NCI-H2107 treated with DMSO at 0.1 percent for 48 hours (cell line): ENCODE measurements at regions not wholly inside any gene's neighbourhood (a gene's known extent, or its start where the extent isn't known, plus 50 kb on each side); places are given as distances from the start of the nearest gene placed in this dataset.
A peak's percentile ranks its signal among the peaks of the same experiment; 100 is the strongest.

ENCODE experiments used
- DNase-seq: peaks from one replicate; lab custom pipeline; 2025; ENCODE audit not compliant: unreplicated experiment; lab: John Stamatoyannopoulos, UW

DNA sequence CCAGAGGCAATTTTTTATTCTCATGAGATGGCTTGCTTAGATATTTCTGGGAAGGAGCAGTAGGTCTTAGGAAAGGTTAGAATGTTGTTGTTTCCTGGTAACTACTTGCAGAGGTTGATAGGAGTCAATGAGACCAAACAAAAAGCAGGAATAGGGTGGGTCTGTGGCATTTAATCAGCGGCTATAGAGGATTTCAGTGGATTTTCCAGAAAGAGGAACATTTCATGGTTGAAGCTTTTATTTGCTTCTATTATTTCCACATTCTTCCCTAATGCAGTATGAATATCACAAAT is 111.3 kb upstream of the PALMD start:
- DNase-seq: peak; percentile 36

DNA sequence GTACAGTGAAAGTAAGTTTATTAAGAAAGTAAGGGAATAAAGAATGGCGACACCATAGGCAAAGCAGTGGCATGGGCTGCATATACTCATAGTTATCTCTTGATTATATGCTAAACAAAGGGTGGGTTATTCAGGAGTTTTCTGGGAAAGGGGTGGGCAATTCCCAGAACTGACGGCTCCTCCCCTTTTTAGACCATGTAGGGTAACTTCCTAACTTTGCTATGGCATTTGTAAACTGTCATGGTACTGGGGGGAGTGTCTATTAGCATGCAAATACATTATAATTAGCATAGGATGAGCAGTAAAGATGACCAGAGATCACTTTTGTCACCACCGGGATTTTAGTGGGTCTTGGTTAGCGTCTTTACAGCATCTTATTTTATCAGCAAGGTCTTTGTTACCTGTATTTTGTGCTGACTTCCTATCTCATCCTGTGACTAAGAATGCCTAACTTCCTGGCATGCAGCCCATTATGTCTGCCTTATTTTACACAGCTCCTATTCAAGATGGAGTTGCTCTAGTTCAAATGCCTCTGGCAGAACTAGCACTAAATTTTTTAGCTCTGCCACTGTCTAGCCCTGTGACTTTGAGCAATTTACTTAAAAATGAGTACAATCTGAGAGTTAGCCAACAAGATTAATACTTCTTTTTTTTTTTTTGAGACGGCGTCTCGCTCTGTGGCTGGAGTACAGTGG is 110.3 kb upstream of the PALMD start:
- no peak for DNase-seq

DNA sequence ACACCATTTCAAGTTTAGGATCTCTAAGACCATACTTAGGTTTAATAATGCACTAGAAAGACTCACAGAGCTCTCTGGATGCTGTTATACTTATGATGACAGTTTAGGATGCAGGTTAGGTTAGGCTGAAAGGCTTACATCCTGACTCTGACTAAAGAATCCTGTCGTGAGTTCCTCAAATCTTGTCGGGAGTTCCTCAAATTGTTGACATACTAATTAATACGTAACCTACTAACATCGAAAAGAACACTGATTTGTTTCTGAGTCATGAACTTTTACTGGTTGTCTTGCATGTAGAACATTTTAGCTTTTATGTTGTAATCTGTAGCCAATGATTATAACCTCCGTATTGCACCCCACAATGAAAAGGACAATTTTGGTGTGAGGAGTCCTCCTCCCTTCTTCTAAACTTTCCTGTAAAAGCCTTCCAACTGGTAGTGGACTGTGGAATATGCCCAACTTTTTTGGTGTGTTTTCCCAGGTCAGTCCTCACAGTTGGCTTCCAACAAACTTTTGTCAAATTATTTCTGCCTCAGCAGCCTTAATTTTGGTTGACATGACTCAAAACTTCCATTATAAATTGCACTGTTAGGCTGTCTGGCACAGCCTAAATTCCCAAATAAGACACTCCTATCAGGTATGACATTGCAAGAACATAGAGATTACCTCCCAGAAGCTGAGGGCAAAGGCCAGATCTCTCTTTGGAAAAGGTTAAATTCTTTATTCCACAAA is 107.9 kb upstream of the PALMD start:
- DNase-seq: no peak

DNA sequence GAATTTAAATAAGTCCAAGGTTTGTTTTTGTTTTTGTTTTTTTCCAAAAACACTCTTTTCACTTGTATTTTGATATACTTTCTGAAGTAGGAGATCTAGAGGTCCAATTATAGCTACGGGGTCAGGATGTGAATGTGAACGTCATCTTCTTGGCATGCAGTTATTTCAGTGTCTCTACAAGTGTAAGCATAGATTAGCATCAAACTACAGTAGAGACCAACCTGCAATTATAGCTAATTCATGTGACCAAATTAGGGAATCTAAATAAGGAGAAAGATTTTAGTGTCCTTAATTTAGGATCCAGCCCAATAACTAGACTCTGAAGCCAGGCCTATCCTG is 107.3 kb upstream of the PALMD start:
- DNase-seq: no peak

DNA sequence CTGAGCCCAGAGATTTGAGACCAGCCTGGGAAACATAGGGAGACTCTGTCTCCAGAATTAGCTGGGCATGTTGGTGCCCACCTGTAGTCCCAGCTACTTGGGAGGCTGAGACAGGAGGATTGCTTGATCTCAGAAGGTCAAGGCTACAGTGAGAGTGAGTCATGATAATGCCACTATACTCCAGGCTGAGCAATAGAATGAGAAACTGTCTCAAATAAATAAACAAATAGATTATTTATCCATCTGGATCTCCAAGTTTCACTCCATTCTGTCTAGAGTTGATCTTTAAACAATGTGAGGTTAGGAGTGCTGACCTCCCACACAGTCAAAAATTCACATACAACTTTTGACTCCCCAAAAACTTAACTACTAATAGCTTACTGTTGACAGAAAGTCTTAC is 106.8 kb upstream of the PALMD start:
- no peak for DNase-seq

DNA sequence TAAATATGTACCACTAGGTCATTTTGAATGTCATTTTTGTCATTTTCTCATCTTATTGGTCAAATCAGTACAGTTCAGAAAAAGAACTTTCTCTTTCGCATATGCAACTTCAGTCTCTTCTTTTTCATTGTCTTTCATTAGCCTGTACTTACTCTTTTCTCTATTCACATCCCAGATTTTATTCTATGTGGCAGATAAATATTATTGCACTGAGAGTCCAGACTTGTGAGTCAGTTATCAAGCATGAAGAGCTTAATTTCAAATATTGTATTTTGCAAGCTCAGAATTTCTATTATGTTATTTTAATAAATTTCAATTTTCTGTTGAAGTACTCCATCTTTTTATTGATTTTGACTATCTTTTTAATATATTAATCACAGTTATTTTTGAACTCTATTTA is 105.2 kb upstream of the PALMD start:
- DNase-seq: no peak

DNA sequence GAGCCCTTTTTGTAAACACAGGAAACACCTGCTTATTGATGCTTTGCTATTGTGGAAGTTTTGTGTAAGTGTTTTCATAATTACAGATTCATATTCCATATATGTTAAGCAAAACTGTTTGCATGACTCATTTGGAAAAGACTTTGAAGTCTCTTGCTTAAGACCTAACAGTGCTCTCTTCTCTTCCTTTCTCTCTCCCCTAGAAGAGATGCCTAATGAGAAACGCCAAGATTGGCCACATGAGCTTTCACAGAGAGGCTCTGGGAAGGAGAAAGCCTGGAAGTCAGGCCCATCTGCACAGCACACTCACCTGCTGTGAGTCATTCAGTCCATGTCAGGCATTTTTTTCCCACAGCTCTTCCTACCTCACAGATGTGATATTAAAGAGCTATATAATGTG is 101.6 kb upstream of the PALMD start:
- peak; percentile 58 for DNase-seq

DNA sequence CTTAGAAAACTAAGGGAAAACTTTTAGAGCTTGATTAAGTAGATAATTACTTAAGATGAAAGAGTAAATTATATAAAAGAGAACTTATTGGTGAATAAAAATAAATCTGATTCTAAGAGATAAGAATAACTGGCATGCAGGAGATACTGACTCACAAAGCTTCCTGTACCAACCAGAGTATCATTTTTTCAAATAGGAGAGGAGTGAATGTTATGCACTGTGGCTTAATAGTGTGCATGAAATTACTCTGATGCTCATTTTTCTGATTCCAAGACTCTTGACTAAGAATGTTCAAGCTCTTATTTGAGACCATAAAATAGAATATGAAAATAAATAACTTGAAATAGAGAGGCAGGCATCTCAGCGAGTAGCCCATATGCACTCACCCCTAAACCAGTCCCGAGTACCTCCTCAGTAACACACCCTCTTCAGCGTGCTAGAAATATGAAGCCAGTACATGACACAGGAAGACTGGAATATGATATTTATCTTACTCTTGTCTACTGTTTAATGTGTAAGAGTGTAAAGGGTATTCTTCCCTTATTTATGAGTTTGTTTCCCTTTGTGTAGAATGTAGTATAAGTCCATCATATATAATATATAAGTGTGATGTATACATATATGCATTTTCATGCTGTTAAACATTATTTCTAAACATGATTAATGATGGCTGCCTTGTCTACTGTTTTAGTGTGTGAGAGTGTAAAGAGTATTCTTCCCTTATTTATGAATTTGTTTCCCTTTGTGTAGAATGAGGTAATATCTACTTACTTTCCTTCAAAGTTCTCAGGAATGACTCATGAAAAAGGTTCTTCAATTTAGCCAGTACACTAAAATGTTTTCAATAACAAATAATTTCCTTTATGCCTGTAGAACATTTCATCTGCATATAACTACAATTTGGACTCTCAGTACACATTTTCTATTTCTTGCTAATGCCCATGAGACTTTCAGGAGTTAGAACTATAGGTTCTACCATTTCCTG is 99.2 kb upstream of the PALMD start:
- peak; percentile 43 for DNase-seq

DNA sequence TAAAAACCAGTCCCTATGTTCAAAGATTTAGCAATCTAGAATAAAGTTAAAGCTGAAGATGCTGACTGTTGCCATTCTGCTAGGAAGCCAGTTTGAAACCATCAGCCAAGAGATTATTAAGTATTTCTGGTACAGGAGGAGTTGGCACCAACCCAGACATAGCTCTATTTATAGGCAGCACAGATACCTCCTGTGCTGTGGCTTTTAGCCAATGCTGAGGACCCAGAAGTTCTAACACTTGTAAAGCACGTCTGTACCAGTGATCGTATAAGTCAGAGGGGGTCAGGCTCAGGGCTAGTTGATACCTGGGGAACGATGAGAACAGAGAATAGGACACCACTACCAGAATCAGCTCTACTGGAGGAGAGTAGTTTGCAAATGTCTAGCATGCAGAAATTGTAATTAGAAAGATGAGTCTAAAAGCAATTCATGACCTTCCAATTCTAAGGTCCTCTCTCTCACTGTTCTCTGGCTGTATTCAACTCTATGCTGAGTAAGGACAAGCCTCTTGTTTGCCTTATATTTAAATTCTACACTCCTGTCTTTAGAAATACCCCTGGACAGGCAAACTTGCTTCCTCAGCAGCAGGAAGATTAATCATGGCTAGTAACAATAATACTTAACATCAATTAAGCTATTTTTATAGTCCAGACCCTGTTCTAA is 96.8 kb upstream of the PALMD start:
- peak; percentile 39 for DNase-seq

DNA sequence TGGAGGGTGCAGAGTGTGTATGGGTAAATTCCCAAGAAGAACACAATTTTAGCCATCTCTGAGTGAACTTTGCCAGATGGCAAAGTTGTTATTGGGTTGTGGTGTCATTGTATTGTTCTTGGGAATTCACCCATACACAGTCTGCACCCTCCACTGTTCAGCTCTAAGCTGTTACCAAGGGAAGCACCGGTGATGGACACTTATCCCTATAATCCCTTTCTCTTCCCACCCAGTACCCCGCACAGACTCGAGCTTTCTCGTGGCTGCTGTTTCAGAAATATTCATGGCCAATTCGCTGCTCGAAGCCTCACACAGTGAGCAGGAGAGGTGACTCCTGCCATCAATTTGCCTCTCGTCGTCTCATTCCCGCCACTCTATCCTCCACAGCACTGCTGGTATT is 95.7 kb upstream of the PALMD start:
- DNase-seq: no peak

DNA sequence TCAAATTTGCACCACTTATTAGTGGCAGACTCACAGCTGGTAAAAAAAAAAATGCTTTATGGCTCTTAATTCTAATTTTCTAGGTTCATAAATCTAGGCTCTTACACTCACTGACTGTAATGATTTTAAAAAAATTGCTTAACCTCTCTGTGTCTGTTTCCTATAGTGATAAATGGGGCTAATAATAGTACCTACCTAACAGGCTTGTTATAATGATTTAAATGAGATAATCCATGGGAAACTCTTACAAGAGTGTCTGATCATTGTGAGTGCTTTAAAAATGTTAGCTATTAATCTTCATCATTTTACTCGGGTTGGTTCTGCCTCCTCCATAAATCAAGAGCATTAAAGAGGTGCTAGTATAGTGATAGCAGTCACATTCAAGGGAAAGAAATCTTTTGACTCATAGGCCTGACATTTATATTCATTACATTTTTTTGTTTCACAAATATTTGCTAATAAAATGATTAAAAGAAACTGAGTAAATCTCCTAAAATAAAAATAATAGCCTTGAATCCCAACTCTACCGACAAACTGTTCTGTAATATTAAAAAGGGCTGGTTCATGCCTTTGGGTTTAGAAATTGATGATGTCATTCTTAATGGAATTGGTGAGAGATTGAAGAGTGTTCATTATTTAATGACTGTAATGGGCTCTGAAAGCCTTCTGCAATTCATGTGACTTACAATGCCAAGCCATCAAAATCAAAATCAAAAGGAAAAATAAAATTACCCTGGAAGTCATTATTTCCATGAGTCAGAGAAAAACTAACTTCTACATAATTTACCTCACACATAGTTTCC is 93.9 kb upstream of the PALMD start:
- no peak for DNase-seq

DNA sequence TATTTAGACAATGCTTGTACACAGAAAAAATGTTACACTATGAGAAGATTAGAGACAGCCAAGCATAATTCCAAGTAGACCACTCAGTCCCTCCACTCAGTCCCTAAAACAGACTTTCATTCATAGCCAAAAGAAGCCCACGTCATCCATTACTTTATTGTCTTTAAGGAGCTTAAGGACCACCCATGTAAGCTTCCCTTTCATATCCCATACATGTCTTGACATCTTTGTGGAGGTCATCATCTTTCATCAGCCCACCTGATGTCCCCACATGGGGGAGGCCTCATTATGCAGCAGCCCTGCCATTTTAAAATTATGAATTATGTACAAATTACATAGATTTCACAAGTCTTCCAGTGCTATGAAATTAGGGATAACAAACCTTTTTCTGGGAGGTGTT is 92.6 kb upstream of the PALMD start:
- DNase-seq: no peak

DNA sequence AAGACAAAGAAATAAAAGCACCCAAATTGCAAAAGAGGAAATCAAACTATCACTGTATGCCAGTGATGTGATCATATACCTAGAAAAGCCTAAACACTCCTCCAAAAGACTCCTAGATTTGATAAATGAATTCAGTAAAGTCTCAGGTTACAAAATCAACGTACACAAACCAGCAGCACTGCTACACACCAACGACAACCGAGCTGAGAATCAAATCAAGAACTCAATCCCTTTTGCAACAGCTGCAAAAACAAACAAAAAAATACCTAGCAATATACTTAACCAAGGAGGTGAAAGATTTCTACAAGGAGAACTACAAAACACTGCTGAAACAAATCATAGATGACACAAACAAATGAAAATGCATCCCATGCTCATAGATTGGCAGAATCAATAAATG is 92.1 kb upstream of the PALMD start:
- DNase-seq: peak; percentile 15

DNA sequence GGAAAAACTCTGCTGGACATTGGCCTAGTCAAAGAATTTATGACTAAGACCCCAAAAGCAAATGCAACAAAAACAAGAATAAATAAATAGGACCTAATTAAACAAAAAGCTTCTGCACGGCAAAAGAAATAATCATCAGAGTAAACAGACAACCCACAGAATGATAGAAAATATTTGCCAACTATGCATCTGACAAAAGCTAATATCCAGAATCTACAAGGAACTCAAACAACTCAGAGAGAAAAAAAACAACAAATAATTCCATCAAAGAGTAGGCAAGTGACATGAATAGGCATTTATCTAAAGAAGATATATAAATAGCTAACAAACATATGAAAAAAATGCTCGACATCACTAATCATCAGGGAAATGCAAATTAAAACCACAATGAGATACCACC is 91.2 kb upstream of the PALMD start:
- no peak for DNase-seq

DNA sequence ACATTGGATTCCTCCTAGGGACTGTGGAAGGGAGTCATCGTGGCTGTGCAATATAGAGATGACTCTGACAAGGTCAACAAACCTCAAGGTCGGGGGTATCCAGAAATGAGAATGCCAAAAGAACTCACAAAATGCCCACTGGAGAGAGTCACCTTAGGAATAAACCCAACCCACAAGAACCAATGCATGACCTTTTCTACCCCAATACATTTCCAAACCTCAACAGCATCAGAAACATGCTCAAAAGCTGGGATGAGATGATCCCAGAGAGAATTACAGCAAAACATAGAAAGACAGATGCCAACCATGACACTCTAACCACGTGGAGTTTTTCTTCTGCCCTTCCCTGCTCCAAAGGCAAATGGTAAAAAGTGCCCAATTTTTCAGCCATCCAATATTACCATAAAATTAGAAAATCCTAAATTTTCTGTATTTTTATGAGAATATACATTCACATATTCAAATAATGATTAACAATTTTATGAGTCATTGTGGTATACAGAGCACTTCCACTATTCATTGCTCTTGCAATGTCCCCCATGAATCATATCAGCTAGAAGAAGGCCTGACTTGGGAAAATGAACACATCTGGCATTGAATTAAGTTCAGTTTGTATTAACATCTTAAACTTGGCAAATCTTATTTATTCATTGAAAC is 88.2 kb upstream of the PALMD start:
- no peak for DNase-seq

DNA sequence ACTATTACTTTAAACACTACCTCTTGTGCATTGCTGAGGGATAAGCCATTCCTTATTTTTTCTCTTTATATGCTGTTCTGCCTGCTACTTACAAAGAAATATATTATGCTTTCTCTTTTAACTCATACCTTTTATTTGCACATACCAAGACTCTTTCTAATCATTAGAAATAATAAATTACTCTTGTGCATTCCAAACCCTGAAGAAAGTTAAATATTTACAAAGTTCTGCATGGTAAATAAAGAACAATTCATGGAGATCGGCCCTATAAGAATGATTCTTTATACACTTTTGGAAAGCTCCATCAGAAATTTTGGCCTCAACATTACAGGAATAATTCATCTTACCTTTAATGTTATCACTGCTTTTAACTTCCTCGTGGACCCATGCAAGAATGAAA is 86.7 kb upstream of the PALMD start:
- no peak for DNase-seq

DNA sequence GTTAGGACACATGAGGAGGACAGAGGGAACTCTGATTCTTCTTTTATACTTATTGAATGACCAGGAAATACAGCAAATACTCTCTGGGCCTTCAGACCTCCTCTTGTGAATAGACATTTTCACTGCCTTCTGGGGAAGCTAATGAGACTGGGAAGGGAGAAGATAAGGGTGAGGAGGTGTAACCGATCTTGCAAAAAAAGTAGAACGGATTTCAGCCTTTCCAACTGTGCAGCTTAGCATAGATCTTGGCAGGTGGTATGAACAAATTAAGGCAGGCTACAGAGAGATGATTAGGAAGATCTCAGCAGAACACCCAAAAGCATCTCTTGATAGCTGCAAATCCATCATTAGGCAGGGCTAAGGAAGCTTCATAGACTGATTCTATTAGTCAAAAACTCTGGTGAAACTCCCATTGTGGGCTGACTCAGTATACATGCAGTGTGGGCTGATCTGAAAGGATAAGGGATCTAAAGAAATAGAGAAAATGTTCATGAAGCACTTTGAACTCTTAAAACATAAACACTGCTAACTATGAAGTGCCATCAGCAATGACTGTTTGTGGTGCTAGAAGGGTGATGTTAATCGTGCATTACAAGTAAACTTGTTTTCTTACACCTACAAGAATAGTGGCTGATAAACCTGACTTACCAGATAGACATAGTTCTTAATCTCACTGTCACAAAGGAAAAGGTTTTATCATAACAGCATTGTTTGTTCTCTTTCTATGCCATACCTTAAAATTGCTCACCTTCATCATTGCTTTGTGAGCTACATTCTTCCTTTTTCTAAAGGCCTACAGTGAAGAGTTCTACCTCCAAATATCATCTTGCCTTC is 85.5 kb upstream of the PALMD start:
- DNase-seq: no peak

DNA sequence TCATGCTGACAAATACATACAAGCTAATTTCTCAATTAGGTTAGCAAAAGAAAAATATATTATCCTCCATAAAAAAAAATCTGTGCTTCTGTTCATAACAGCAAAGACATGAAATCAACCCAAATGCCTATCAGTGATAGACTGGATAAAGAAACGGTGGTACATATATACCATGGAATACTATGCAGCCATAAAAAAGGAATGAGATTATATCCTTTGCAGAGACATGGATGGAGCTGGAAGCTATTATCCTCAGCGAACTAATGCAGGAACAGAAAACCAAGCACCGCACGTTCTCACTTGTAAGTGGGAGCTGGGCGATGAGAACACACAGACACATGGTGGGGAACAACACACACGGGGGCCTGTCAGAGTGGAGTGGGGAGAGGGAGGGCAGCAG is 84.0 kb upstream of the PALMD start:
- DNase-seq: no peak

DNA sequence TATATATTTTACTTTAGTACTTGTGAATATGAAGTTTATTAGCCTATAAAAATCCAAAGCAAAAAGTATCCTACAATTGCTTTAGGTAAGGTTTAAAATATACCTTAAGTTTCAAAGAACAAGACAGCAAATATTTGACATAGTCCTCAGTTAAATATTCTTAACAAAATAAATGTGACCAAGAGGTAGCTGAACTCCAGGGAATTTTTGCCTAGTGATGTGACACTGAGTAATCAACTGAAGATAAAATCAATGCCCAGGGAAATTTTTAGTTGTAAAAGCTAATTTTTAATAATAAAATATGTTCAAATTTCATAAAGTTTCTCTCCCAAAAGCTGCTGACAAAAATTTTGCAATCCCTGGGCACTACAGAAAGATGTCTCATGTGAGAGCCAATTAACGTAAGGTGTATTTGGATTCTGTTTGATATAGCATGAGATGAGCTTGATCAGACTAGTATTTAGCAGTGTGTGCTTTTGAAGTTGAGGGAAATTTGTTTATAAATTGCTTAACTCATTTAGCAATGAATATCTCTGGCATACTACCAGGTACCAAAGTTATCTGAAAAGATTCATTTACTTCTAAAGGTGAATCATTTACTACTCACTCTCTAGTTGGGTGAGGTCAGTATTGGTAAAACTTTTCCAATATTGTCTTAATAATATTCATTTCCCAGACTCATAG is 80.2 kb upstream of the PALMD start:
- no peak for DNase-seq
